Keratinocyte (primary cell): ENCODE measurements at regions not wholly inside any gene's neighbourhood (a gene's known extent, or its start where the extent isn't known, plus 50 kb on each side); places are given as distances from the start of the nearest gene placed in this dataset.

Experiments
- DNase-seq: peaks from one replicate; pipeline ENCODE4 v3.0.0-alpha.2; 2011; ENCODE audit warnings: low read depth, missing footprints, low spot score
- FAIRE-seq: peaks from 2 replicates; lab custom pipeline; 2011; peaks lifted over from hg19 to GRCh38; lab: Jason Lieb, UNC
- H2AFZ ChIP-seq: 2 replicates; pipeline ENCODE4 v1.6.0; 2012; ENCODE audit warnings: low read length, control low read depth, inconsistent platforms; ENCODE audit not compliant: control insufficient read depth
- H3K27ac ChIP-seq: 2 replicates; pipeline ENCODE4 v1.5.1; 2011; ENCODE audit warnings: low read length; ENCODE audit not compliant: control insufficient read depth, insufficient read depth
- H3K27me3 ChIP-seq: 3 replicates; pipeline ENCODE4 v1.6.0; 2011; ENCODE audit warnings: low read length; ENCODE audit not compliant: control insufficient read depth, insufficient read depth; ENCODE audit errors: extremely low read depth
- H3K36me3 ChIP-seq, 2 experiments: 2 replicates in 1 of 2; 3 replicates in 1 of 2; pipeline ENCODE4 v1.5.1; 2011; ENCODE audit warnings: low read length in 2 of 2, mild to moderate bottlenecking in 1 of 2; ENCODE audit not compliant: control insufficient read depth in 2 of 2, insufficient read depth in 2 of 2; ENCODE audit errors: extremely low read depth in 1 of 2
- H3K4me1 ChIP-seq: 3 replicates; pipeline ENCODE4 v1.5.1; 2011; ENCODE audit warnings: low read length; ENCODE audit not compliant: control insufficient read depth, insufficient read depth; ENCODE audit errors: extremely low read depth
- H3K4me2 ChIP-seq: 3 replicates; pipeline ENCODE4 v1.6.0; 2011; ENCODE audit warnings: low read depth, low read length; ENCODE audit not compliant: control insufficient read depth, insufficient read depth; ENCODE audit errors: extremely low read depth
- H3K4me3 ChIP-seq, 3 experiments: fragments of 200-600 bp in 1 of 3; sonication (generic) in 1 of 3; 2 replicates in 2 of 3; 3 replicates in 1 of 3; pipeline ENCODE4 v1.5.1; 2011 to 2016; ENCODE audit warnings: low read length in 3 of 3, mild to moderate bottlenecking in 3 of 3, control low read depth in 2 of 3, inconsistent platforms in 1 of 3, low read depth in 1 of 3, mixed read lengths in 1 of 3, mixed run types in 1 of 3, moderate library complexity in 1 of 3; ENCODE audit not compliant: control insufficient read depth in 2 of 3, insufficient read depth in 2 of 3; ENCODE audit errors: extremely low read depth in 1 of 3
- H3K79me2 ChIP-seq: 2 replicates; pipeline ENCODE4 v1.6.0; 2012; ENCODE audit warnings: low read length; ENCODE audit not compliant: control insufficient read depth, insufficient read depth
- H3K9ac ChIP-seq: 3 replicates; pipeline ENCODE4 v1.6.0; 2011; ENCODE audit warnings: low read length; ENCODE audit not compliant: control insufficient read depth, insufficient read depth; ENCODE audit errors: extremely low read depth
- H3K9me1 ChIP-seq: 3 replicates; pipeline ENCODE4 v1.6.0; 2011; ENCODE audit warnings: low read length; ENCODE audit not compliant: control insufficient read depth, insufficient read depth; ENCODE audit errors: extremely low read depth
- H3K9me3 ChIP-seq: 2 replicates; pipeline ENCODE4 v1.5.1; 2012; ENCODE audit warnings: low read depth, low read length; ENCODE audit not compliant: control insufficient read depth
- H4K20me1 ChIP-seq: 3 replicates; pipeline ENCODE4 v1.6.0; 2011; ENCODE audit warnings: low read length; ENCODE audit not compliant: control insufficient read depth, insufficient read depth; ENCODE audit errors: extremely low read depth
- CTCF ChIP-seq, 3 experiments: IDR thresholded peaks in 1 of 3; conservative IDR thresholded peaks in 1 of 3; optimal IDR thresholded peaks in 1 of 3; 2 replicates in 2 of 3; 3 replicates in 1 of 3; pipeline versions ENCODE3 to v1.5.1; 2011; ENCODE audit warnings: low read length in 3 of 3, mild to moderate bottlenecking in 3 of 3, moderate library complexity in 2 of 3, control low read depth in 1 of 3, inconsistent platforms in 1 of 3; ENCODE audit not compliant: insufficient read depth in 2 of 3; ENCODE audit errors: extremely low read depth in 1 of 3
- EZH2 ChIP-seq: IDR thresholded peaks from one replicate; pipeline ENCODE4 v1.6.1; 2012; ENCODE audit warnings: inconsistent platforms, mild to moderate bottlenecking, low read length, moderate library complexity
- dilution Hi-C: fragments of 300-500 bp; cut with MboI; formaldehyde crosslinking; loops from one replicate; pipeline ENCODE4 v1.7.0; 2020; ENCODE audit warnings: low sequenced_read_pairs; ENCODE audit not compliant: extremely low pct_ligation_motif_present
- small RNA-seq, 3 experiments: library from RNA; depleted of rRNA; stranded (forward); fragments of <200 nt; gene quantifications; one replicate each; pipeline ENCODE3, GENCODE V24; 2012; ENCODE audit warnings: low read depth in 3 of 3, low replicate concordance in 1 of 3; ENCODE audit not compliant: insufficient read length in 3 of 3

DNA sequence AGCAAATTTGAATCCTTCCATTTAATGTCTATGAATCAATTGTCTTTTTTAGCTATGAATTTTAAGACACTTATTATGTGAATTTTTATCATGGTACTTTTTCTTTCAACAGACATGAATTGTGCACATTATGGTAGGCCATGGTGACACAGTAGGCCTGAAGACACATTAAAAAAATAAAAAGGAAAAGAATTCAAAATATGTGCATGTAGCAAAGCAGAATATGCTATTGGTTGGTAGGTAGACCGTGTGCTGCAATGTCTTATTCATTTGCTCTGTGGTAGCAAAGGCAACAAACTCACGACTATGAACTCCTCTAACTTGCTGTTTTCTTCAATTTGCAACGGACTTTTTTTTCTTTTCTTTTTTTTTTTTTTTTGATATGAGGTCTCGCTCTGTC, 50.0 kb upstream of the EPHA3 start:
- Histone ChIP-seq H3K4me1 (no peaks in the 10 kb centered on the region), H3K9ac (no peak overlapping the region), H3K4me2 (no peak overlapping the region), H3K36me3 (no peaks in the 10 kb centered on the region), H3K79me2 (no peaks in the 10 kb centered on the region), H3K27ac (no peak overlapping the region), H3K4me3 (no peak overlapping the region), H2AFZ (no peak overlapping the region), H4K20me1 (no peaks in the 10 kb centered on the region), H3K9me3 (no peaks in the 10 kb centered on the region), H3K27me3 (no peaks in the 10 kb centered on the region), H3K9me1 (no peaks in the 10 kb centered on the region)
- TF ChIP-seq EZH2 (no peak), CTCF (optimal IDR thresholded peaks at IDR 0.05 in 1 of 3, IDR thresholded peaks at IDR 0.05 in 1 of 3, conservative IDR thresholded peaks at IDR 0.05 in 1 of 3; ENCODE audit: extremely low read depth in 1 of 3, insufficient read depth in 2 of 3, low read length in 3 of 3) (no peak)
- no peak for FAIRE-seq
- no peak for DNase-seq
- dilution Hi-C loops = no loop called here

Small RNA genes lying in the stretch of these regions (small RNA-seq; reads per million reads assigned to genes)
- 0 reads per million in 3 experiments for gene RF00019
